Stimulated activated CD4-positive, alpha-beta T cell treated with anti-CD3 and anti-CD28 coated beads, Interleukin-15, amount 100 ng/mL, for 1 hour (primary cell): ENCODE measurements at regions not wholly inside any gene's neighbourhood (a gene's known extent, or its start where the extent isn't known, plus 50 kb on each side); places are given as distances from the start of the nearest gene placed in this dataset.
"Not testable (repeated sequence)": the region's sequence is repeated elsewhere in the genome, so short reads cannot be mapped to it uniquely, and the experiment has no call there.

Experiments
- DNase-seq, 2 donors: peaks; one replicate each; pipeline ENCODE4 v3.0.0-alpha.2; 2020; ENCODE audit warnings: low read depth in 1 of 2, low spot score in 1 of 2

DNA sequence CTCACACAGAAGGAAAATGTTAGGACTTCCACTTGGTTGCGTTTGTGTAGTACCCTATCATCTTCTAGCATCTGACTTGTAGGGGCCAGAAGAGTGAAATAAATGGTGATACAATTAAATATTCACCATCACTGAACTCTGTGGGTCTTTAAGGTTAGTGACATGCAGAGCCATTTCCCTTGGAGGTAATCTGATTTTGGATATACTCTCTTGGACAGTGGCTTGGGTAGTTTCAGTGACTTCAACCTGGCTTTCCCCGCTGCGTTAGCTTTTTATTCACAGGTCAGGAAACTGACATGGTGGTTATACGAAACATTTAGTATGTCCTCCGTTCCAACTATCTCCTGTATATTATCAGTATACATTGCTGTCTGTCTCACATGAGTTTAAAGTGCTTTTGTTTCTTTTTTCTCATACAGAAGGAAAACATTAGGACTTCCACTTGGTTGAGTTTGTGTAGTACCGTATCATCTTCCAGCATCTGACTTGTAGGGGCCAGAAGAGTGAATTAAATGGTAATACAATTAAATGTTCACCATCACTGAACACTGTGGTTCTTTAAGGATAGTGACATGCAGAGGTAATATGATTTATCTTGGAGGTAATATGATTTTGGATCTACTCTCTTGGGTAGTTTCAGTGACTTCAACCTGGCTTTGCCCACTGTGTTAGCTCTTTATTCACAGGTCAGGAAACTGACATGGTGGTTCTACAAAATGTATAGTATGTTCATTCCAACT lies 883.6 kb downstream of the TAF11L14 start:
- no peak for DNase-seq

DNA sequence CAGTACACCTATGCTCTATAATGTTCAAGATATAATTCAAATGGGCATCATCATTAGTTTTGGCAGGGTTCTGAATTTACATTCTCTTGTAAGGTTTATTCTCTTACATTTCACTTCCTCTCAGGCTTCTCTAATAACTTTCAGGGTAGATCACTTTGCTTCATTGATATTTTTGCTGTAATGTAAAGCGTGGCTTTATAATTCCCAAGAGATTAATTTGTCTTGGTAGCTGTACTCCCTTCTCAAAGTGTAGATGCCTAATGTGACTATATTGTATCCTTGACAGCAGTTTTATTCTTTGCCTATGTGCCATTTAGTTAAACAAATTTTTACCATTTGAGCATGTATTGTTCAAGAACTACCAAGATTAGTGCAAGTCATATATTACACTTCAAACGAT lies 889.1 kb downstream of the TAF11L14 start:
- no peak for DNase-seq

DNA sequence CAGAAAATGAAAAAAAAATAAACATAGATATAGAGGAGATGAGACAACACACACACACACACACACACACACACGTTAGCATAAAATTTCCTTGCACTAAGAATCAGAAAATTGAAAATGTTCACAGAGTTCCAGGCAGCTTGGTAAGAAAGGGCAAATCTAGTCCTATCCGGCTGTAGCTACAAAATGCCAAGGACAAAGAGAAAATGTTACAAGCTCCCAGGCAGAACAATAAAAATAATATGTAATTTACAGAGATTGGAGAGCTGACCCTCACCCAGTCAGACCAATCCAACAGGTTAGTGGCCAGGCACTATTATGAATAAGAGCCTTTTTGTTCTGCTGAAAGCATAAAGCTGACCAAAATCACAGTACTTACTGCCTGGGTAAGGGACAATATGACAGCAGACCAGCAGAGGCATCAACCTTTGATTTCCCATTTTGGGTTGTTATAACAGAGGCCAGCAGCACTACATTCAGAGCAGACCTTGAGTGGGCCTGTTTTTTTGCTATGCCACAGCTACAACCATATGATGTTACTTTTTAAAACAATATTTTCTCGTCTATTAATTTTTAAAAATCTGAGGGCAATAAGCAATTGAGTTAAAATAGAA lies 892.6 kb downstream of the TAF11L14 start:
- DNase-seq = no peak

DNA sequence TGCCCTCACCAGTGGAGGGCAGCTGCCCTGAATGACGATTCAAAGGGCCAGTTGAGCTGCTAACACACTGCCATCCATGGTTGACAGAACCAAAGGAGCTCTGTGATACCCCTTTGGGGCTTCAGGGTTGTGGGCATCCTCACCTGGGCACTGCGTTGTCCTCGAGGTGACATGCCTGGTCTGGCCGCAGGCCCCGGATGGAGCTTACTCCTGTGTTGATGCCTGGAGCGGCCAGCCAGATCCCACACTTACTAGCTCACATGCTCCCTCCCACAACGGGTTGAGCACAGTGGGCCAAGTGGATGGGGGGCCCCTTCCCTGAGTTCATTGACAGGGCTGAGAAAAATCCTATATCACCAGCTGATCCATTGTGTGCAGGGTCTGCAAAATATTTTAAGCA lies 898.9 kb downstream of the TAF11L14 start:
- no peak for DNase-seq

DNA sequence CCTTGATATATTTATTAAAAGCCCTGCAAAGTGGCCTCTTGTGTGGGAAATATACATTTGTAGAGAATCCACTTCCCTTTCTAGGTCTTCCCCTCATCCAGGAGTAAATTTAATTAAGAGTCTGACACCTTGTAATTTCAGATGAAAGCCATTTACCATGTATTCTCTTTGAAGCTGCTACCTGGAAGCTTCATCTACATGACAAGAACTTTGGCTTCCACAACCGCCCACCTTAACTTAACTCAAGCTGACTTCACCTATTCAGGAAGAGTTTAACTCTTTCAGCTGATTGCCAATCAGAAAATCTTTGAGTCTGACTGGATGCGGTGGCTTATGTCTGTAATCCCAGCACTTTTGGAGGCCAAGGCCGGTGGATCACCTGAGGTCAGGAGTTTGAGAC lies 899.9 kb downstream of the TAF11L14 start:
- DNase-seq = no peak

DNA sequence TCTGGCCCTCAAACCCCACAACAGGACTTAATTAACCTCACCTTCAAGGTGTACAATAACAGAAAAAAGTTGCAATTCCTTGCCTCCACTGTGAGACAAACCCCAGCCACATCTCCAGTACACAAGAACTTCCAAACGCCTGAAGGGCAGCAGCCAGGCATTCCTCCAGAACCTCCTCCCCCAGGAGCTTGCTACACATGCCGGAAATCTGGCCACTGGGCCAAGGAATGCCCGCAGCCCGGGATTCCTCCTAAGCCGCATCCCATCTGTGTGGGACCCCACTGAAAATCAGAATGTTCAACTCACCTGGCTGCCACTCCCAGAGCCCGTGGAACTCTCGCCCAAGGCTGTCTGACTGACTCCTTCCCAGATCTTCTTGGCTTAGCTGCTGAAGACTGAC lies 901.5 kb downstream of the TAF11L14 start:
- not testable (repeated sequence) for DNase-seq

DNA sequence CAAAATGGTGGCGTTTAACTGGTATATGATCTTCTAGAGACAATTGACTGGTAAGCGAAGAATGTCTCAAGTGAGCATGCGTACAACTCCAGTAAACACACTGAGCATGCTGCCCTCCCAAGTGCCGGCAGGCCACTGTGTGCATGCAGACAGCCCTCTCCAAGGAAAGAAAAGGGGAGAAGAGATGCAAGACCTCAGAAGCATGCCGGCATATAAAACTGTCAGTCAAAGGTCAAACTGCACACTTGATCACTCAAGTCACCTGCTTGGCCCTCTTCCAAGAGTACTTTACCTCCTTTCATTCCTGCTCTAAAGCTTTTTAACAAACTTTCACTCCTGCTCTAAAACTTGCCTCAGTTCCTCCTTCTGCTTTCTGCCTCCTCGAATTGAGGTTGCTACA lies 910.2 kb downstream of the TAF11L14 start:
- DNase-seq = no peak

DNA sequence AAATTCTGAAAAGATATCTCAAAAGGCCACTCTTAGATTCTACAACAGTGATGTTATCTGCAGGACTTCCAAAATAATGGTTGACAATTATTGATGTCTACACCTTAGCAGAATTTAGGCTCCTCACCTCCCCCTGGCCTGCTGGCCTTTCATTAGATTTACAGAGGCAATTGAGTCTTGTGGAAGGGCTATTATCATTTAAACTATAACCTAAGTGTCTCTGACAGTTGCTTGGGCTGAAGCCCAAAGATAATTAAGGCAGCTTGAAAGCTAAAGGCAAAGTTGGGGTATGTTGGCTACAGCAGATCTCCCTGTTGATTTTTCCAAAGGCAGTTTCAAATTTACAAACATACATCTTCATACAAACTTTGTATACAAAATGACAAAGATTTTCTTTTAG lies 912.3 kb downstream of the TAF11L14 start:
- no peak for DNase-seq

DNA sequence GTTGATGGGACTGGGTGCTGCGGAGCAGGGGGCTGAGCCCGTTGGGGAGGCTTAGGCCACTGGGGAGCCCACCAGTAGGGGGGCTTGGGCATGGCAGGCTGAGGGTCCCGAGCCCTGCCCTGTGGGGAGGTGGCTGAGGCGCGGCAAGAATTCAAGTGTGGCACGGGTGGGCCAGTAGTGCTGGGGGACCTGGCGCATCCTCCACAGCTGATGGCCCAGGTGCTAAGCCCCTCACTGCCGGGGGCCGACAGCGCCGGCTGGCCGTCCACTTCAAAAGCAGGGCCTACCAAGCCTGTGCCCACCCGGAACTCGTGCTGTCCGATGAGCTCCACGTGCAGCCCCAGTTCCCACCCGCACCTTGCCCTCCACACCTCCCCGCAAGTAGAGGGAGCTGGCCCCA lies 917.5 kb downstream of the TAF11L14 start:
- DNase-seq = no peak

DNA sequence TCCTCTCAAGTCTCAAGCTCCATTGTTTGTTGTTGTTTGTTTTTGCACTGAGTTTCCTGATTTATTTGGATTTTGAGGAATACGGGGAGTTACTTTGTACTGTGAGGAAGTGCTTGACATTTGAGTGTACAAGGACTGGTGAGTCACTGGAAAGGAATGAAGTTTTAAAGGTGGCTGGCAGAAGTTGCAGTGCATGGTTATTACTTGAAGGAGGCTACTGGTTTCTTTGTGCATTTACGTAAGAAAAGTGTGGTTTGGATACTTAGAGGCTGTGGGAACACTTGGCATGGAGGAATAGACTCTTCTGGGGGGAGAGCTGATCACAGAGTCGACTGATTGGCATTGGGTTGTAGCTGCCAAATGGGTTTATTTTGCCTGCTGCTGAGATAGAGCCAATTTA lies 919.0 kb downstream of the TAF11L14 start:
- DNase-seq = no peak

DNA sequence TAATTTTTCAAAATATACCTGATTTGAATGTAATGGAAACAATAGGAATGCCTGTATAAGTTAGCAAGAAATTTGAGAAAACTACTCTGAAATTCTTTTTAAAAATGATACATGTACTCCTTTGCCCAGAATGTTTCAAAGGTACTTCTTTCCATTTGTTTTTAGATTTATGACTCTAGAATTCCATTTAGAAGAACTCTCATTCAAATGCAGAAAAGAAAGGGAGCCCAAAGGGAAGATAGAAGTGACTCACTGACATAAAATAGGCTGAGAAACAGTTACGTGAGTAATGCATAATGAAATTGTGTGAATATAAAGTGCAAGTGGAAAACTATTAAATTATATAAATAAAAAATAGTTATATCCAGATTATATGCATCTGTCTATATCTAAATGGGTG lies 926.3 kb downstream of the TAF11L14 start:
- no peak for DNase-seq

DNA sequence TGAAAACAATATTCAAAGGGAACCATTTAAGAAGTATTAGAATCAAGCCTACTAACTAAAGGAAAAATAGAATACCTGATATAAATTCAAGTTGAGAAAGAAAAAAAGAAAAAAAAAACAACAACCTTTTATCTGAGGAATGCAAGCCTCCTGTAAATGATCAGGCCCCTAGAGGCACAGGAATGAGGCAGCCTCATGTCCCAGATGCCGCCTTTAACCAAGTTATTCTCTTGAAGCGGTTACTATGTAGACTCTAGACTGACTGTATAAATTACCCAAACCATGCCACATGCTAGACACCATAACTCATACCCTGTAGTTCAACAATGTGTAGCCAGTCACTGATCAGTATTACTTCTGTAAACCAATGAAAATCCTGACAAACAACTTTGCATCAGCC lies 929.6 kb downstream of the TAF11L14 start:
- no peak for DNase-seq

DNA sequence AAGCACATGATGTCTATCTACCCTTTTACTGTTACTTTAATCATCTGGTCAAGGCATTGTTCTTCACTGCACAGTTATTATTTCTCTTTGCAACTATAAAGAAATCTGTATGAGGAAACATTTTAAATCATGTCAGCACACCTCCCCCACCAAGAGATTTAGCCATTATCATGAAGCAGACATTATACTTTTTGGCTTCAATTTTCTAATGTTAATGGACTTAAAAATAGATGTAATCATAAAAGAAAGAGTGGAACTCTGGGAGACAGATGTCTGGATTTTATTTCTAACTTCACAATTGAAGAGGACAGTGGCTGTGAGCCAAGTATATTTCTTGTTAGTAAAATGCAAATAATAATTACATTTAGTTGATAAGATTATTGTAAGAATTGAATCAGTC lies 932.4 kb downstream of the TAF11L14 start:
- no peak for DNase-seq

DNA sequence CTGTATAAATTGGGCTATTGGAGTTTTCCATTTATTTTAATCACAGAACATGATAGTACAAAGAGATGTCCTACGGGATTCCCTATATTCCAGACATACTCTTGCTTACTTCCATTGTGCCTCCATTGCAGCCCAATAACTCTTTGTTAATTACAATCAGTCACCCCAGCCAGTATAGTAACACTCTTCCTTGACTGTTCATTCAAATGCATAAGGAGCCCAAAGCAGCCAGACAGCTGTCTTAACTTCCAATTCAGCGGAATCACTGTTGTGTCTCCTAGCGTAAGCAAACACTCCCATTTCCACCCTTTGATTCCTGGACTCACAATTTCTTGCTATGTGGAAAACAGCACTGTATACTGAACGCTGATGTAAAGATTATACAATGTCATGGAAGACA lies 942.3 kb downstream of the TAF11L14 start:
- DNase-seq = no peak

DNA sequence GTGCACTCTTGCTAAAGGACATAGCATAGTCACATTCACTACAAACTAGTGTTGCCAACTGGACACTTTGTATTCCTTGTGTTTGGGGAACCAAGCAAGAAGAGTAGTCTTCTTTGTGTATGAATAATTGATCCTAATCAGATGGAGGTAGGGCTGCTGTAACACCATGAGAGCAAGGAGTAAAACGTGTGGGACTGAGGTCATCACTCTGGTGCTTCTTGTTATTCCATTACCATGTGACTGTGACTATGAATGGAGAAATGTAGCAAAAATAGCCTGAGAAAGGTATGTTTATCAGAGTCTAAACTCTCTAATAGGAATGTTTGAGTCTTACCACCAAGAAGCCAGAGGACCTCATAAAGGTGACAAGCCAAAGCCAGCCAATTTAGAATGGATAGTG lies 966.9 kb downstream of the TAF11L14 start:
- no peak for DNase-seq

DNA sequence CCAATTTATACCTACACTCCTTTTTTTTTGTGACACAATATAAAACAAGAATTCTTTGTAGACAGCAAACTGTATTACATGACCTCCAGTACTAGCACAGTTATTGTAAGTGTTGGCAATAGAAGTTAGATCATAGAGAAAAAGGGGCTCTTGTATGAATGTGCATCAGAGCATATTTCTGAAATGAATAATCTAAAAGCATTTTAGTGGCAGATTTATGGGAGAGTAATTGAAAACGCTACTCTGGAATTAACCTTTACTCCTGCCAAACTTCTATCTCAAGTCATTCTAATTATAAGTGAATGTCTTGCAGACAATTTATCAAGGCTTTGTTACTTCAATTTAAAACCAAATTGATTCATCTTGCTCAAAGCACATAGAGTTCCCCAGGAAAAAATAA lies 968.1 kb downstream of the TAF11L14 start:
- no peak for DNase-seq

DNA sequence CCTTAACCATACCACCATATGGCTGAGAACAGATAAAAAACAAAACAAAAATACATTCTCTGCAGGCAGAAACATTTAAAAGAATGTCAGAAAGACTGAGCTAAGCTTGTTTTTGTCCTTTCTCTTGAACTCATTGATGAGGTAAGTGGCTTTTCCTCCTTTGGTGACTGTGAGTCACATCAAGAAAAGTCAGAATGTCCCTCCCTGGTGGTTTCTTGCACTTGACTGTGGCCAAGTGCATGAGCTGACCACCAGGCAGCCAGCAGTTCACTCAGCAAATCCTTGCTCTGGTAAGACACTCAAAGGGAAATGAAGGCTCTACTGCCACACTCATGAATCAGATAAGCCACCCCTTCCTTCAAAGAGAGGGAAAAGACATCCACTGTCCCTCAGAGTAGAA lies 970.9 kb downstream of the TAF11L14 start:
- DNase-seq = no peak

DNA sequence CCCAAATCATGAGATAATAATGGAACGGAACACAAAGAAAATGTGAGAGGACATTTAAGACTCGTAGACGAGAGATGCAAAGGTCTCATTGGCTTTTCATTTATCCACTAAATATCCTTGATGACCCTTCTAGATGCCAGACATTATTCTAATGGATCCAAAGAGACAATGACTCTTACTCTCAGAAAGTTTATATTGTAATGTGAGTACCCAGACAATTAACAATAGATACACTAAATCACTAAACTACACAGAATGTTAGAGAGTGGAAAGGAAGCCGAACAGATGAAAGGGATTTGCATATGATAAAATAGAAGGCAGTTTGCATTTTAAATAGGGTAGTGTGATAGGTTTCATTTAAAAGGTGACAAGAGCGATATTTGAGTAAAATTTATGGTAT lies 973.3 kb downstream of the TAF11L14 start:
- DNase-seq = no peak

DNA sequence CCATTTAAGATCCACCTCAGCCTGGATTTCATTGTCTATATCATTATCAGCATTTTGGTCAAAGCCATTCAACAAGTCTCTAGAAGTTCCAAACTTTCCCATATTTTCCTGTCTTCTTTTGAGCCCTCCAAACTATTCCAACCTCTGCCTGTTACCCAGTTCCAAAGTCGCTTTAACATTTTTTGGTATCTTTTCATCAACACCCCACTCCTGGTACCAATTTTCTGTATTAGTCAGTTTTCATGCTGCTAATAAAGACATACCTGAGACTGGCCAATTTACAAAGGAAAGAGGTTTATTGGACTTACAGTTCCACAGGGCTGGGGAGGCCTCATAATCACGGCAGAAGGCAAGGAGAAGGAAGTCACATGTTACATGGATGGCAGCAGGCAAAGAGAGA lies 982.9 kb downstream of the TAF11L14 start:
- DNase-seq = not testable (repeated sequence)

DNA sequence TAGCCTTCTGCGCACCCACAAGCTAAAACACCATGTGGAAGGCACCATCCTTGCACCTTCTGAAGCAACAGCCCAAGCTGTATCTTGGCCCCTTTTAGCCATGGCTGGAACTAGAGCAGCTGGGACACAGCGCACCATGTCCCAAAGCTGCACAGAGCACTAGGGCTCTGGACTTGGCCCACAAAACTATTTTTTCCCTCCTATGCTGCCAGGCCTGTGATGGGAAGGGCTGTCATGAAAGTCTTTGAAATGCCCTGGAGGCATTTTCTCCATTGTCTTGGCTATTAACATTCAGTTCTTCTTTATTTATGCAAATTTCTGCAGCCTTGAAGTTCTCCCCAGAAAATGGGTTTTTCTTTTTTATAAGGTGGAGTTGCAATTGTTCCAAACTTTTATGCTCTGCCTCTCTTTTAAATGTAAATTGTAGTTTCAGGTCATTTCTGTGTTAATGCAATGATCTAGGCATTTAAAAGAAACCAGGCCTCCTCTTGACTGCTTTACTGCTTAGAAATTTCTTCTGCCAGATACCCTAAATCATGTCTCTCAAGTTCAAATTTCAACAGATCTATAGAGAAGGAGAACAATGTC lies 996.3 kb downstream of the TAF11L14 start:
- DNase-seq = no peak

DNA sequence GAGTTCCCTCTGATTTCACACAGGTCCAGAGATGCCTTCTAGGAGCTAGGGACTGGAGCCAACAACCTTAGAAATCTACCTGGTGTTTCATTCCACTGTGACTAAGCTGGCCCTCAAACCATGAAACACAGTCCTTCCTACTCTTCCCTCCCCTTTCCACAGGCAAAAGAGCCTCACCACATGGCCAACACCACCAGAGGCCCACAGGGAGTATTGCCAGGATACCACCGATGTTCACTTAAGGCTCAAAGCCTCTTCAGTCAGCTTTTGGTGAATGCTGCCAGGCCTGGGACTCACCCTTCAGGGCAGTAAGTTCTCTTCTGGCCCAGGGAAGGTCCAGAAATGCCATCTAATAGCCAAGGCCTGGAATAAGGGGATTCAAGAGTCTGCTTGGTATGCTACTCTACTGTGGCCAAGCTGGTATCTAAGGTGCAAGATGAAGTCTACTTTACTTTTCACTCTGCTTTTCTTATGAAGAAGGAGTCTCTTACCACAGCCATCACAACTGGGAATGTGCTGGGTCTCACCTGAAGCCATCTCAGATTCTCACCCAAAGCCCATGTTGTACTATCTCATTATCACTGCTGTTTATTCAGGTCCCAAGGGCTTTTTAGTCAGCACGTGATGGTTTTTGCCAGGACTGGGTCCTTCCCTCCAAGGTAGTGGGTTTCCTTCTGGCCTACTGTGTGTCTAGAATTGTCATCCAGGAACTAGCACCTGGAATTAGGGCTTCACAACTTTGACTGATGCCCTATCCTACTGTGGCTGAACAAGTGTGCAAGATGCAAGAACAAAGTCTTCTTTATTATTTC lies 1018.4 kb downstream of the TAF11L14 start:
- no peak for DNase-seq

DNA sequence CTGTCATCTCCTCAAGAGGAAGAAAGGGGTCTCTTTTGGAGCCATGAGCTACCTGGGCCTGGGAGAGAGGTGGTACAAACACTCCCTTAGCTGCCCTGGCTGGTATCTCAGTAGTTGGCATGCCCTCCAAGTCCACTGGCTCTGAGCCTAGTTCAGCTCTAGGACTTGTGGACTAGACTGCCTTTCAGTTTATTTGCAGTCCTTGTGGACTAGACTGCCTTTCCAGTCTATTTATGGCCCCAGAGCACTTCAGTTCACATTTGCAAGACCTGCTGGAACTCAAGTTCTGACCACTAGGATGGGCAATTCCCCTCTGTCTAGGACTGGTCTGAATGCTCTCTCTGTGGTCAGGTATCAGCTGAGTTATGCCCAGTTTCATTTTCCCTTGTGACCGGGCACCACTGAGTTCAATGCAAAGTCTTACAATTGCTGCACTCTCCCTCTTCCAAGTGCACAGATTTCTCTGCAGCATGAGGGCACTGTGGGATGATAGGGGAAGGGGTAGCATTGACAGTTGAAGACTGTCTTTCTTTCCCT lies 1019.0 kb downstream of the TAF11L14 start:
- DNase-seq = no peak
